ENCODE measurements at regions not wholly inside any gene's neighbourhood (a gene's known extent, or its start where the extent isn't known, plus 50 kb on each side); places are given as distances from the start of the nearest gene placed in this dataset.

DNA sequence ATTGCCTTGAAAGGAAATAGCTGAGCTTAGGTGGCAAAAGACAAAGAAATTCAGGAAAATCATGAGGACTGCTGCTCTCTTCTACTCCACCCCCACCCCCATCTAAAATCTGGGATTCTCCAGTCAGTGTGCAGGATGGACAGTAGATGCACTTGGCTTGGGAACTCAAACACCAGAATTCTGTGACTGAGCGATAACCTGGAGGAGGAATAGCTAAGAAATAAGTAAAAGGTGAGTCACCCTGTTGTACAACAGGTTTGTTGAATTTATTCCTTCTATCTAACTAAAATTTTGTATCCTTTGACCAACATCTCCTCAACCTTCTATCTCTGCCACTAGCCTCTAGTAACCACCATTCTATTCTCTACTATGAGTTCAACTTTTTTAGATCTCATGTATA lies 1029.9 kb upstream of the ACVR2A start:
- no peak for DNase-seq (ENCODE audit: low read depth in 3 of 3)

DNA sequence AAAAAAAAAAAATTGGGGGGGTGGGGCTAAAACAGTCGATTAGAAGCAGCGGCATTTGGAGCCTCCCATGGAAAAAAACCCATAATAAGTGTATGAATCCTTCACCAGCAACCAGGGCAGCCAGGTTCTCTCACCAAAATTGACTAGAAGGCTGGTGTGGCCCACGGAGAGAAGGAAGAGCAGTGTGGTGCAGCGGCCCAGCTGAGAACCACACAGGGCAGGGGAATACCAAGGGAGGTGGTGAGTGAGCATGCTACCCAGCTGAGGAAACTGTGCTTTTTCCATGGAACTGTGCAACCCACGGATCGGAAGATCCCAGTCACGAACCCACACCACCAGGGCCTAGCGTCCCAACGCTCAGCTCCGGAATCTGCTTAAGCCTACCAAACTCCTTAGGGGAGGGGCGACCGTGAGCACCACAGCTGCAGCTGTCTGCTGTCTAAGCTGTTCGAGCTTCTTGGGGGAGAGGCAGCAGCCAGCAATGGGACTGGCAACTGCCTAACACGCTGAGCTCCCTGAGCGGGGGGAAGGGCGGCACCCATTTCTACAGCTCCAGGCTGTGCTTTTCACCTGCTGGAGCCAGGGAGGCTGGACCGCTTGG lies 1037.2 kb upstream of the ACVR2A start:
- DNase-seq (ENCODE audit: low read depth in 3 of 3), result no peak

DNA sequence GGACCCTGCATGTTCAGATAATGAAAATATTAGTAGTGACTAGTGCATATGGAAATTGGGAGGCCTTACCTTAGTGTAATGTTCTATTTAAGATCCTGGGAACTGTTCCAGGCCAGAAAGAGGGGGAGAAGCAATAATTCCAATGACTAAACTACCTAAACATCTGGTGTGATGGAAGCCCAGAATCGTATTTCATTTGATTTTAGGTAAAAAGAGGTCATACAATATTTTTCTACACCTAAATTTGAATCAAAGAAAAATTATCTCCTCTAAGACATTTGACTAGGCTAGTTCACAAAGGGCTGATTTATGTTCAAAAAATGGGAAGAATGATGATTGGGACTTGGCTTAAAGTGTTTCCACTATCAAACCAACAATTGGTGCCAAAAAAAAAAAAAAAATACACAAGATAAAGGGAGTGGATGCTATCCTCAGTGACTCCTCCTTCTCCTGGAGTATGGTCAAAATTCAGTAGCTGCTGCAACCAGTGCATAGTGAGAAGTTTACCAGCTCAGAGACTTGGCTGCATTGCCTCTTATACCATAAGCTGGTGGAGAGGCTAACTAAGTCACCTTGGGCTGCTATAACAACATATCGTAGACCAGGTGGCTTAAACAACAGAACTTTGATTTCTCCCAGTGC lies 1038.3 kb upstream of the ACVR2A start:
- DNase-seq (ENCODE audit: low read depth in 3 of 3), result no peak

DNA sequence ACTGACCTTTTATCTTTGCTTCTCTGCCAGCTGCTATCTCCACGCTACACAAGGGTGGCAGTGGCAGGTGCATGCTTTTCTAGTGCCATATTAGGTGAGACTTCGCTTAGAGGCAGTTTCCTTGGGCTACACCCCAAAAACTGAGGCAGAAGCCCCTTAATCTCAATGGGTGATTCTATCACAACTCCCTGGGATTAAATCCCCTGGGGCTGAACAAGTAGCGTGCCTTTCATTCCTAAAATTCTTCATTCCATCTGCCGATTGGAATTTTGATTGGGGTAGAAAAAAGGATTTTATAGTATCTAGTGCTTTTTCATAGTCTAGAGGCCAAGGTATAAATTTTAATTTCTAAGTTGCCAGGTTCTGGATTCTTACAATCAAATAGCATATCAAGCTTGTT lies 1040.5 kb upstream of the ACVR2A start:
- DNase-seq (ENCODE audit: low read depth in 3 of 3), result no peak

DNA sequence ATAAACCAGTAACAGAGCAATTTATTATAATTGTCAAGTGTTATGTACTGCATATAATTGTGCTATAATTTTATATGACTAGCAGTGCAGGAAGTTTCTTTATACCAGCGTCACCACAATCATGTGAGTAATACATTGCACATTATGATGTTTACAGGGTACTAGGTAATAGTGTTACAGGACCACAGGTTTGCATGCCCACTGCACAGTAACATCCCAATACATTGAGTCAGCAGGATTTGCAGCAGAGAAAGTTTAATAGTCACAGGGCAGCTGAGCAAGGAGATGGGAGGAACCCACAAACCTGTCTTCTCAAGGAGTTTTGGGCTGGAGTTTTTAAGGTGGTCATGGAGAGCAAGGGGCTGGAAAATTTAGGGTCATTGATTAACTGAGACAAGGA lies 1042.9 kb upstream of the ACVR2A start:
- DNase-seq (ENCODE audit: low read depth in 3 of 3), result no peak

DNA sequence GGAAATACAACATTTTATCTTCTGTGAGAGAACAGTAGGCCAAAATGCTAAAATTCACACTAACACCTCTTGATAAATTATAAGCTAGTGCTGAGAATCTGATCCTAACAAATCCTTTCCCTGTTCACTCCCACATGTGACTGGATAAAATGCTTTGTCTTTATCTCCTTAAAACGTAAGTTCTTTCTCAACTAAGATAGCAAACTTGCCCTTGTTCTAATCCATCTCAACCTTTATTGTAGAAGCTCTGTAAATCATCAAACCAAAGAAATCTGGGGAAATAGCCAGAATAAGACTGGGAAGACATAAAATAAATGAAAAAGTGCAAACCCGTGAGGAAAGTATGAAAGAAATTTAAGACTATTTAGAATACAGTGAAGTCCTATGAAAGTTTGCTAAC lies 1058.4 kb upstream of the ACVR2A start:
- DNase-seq (ENCODE audit: low read depth in 3 of 3), result no peak

DNA sequence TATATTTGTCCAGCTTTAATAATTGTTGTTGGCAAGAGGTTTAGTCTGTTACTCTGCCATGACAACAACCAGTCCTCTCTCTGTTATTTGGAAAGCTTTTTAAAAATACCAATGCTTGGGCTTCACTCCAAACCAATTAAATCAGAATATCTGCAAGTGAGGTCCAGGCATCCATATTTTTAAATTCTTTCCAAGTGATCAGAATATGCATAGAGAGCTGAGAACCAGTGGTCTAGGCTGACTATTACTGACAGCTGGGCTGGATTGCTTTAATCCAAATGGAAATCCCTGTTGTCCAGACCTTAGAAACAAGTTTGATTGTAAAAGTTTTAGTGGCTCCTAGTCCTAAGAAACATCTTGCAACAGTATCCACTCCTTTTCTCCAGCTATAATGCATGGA lies 1059.7 kb upstream of the ACVR2A start:
- DNase-seq (ENCODE audit: low read depth in 3 of 3), result no peak

DNA sequence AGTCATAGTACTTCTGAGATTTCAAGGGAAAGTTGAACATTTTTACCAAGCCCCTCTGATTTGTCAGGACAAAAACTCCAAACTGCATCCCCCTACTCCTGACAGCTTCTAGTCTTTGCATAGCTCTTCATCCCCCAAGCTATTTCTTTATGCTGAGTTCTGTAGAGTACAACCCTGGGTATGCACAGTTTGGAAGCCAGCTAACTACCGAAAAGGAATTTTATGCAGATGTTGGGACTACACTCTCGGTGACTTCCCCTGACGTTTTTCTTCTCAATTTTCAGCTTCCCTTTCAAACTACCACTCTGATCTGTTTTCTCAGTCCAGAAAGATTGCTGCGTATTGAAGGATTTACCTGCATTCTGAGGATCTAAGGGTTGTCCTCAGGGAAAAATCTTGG lies 1060.2 kb upstream of the ACVR2A start:
- DNase-seq (ENCODE audit: low read depth in 3 of 3), result no peak

DNA sequence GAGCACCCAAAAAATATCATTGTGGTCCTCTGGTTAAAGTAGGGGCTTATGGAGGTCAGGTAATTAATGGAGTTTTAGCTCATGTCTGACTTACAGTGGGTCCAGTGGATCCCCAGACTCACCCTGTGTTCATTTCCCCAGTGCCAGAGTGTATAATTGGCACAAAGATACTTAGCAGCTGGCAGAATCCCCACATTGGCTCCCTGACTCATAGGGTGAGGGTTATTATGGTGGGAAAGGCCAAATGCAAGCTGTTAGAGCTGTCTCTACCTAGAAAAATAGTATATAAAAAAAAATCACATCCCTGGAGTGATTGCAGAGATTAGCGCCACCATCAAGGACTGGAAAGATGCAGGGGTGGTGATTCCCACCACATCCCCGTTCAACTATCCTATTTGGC lies 1067.6 kb upstream of the ACVR2A start:
- no peak for DNase-seq (ENCODE audit: low read depth in 3 of 3)

DNA sequence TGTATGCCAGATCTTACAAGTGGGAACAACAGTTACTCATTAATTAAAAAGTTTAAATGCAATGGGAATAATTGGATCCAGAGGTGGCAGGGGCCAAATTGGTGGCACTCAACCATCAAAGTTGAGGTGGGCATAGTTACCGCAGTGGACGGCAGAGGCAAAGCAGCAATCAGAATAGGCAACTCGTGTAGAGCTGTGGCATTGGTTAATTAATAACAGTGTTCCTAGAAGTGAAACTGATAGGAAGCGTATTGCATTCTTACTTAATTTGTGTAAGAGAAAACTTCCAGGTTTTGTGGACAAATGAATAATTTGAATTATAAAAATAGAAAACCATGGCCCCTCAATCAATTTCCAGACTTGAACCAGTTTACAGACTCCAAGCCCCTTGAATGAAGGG lies 1068.2 kb upstream of the ACVR2A start:
- no peak for DNase-seq (ENCODE audit: low read depth in 3 of 3)

DNA sequence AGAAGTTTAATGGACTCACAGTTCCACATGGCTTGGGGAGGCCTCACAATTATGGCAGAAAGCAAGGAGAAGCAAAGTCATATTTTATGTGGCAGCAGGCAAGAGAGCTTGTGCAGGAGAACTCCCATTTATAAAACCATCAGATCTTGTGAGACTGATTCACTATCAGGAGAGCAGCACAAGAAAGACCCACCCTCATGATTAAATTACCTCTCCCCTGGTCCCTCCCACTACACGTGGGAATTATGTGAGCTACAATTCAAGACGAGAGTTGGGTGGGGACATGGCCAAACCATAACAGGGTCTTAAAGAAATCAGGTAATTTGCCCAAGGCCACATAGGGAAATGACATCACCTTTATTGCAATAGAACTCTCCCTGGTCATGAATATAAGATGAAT lies 1073.3 kb upstream of the ACVR2A start:
- DNase-seq (ENCODE audit: low read depth in 3 of 3), result no peak

DNA sequence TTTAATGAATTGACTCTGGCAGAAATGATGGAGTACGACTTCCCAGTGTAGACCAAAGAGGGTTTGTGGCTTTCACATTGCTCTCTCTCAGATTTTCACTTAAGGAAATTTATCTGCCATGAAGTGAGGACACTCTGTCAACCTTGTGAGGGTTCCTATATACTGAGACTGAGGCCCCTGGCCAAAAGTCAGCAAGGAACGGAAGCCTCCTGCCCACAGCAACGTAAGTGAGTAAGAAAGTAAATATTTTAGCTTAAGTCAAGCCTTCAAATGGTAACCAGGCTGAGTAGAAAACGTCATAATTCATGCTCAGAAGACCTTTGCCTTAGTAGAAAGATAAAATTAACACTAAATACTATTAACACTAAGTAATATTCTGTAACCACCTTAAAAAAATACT lies 1080.5 kb upstream of the ACVR2A start:
- DNase-seq (ENCODE audit: low read depth in 3 of 3), result no peak

DNA sequence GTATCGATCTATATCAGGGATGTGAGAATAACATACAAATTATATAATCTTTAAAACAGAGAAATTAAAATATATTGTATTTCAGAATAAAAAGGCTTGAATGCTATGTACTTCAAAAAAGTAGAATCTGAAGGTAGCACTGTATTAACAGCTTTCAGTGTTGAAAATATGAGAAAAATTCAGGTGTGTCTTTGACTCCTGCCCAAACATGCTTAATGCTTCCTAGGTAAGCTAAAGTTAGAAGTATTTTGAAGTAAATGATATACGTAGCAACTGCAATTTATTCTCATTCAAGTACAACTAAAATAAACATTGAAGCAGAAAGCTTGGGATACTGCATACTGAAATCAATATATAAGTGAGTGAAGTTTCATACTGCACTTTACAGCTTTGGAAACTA lies 1082.0 kb upstream of the ACVR2A start:
- DNase-seq (ENCODE audit: low read depth in 3 of 3), result no peak

DNA sequence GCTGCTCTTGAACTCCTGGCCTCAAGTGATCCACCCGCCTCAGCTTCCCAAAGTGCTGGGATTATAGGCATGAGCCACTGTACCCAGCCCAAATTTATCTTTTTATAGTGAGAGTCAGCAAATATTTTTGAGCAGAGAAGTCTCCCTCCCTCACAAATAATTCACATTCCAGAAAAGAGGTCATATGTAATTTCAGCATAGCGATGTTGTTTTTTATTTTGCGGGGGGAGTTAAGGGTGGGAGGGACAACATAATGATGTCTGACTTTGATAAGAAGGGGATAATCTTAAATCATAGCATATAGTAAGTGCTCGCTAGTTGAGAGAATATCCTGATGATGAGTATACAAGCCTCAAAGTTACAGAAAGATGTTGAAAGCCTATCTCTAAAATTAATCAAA lies 1090.2 kb upstream of the ACVR2A start:
- no peak for DNase-seq (ENCODE audit: low read depth in 3 of 3)

DNA sequence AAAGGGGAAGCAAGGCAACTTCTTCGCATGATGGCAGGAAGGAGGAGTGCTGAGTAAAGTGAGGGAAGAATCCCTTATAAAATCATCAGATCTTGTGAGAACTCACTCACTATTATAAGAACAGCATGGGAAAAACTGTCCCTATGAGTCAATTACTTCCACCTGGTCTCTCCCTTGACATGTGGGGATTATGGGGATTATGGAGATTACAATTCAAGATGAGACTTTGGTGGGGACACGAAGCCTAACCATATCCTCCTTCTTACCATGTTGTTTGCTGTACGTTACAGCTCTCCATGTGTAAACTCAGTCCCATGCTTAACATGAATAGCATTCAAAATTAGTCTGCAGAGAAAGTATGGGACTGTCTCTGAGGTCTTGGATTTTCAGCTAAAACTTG lies 1096.8 kb upstream of the ACVR2A start:
- DNase-seq (ENCODE audit: low read depth in 3 of 3), result no peak

DNA sequence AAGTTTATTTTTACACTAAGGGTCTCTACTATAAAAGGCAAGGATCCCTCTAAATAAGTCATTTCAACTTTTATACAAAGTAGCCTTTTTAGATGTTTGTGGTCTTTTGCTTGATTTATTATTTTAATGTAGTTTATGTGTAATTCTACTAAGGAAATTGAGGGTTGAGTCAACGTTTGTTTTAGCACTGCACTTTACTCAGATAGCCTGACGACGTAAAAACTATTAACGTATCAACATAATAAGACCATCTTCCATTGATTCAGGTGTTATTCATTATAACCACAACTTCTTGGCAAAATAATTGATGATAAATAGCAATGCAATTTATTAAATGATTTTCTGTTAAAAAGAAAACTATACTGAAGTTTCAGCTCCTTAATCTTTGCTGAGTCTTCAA lies 1103.6 kb upstream of the ACVR2A start:
- no peak for DNase-seq (ENCODE audit: low read depth in 3 of 3)

DNA sequence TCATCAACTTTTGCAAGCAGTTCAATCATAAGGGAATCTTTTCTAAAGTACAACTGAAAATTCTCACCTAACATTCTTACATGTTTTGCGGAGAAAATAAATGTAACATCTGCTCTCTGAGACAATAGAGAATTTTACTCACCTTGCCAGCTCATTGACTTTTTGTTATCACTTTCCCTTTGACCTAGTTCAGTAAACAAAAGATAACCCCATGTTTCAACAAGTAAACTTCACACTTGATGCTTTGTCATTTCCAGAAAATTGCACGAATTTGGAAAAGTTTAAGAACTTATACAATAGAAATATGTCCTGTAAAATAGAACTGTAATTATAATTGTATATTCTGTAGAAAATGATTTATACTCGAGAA lies 1110.0 kb upstream of the ACVR2A start:
- no peak for DNase-seq (ENCODE audit: low read depth in 3 of 3)

DNA sequence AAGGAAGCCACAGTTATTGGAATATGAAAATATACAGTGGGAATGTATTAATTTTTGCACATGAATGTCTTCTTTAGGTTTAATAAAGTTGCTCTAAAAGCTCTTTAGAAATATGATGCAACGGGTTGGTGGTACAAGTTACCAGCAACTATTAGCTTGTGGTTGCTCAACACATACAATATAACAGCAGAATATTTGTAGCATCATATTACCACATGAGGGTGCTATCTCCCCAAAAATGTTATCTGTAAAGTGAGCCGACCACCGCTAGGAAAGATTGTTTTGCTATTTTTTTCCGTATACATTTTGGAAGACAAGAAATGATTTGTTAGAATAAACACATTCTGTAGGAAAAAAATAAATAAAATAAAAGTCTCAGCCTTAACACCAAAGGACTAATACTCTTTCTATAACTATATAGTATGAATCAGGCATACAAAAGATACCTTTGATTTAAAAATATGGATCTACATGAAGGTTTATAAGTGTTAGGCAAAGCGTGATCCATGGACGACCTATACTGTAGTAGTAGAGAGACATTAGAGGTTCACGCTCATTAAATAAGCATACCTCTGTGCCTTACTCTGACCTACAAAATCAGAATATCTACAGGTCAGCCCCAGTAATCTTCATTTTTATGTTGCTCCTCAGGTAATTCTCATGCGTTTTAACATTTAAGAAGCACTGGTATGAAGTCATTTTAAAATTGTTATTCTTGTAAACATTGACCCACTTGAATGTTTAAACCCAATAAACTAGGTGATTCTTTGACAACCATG lies 1110.6 kb upstream of the ACVR2A start:
- no peak for DNase-seq (ENCODE audit: low read depth in 3 of 3)

DNA sequence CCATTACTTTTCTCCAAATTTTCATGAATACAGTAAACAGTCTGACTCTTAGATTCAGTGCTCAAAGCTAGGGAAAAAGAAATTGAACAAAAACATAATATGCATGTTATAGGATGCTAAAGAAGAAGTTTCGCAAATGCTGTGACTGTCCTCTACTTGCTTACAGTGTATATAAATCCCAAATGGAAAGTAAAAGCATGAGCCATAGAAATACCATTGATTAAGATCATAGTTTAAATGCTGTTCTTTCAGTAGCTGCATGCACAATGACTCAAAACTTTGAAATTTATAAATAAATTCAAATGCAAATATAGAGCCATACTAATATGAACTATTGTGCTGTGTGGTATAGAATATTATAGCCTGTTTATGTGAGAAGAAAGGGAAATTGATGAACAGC lies 1113.9 kb upstream of the ACVR2A start:
- DNase-seq (ENCODE audit: low read depth in 3 of 3), result no peak

DNA sequence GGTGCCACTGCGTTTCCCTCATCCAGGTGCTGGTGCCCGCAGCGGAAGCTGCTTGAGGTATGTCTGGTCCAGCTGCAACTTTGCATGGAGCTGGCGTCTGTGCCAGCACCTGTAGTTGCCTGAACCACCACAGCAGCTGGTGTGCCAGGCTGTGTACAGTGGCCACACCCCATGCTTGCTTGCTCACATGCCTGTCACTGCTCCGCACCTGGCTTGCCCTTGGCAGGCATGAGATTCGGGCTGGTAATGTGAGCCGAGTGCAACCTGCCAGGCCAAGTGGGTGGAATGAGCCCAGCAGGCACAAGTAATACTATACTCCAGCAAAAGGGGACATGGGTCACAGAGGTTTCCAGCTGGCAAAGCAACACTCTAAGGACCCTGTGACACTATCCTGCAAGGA lies 1123.3 kb upstream of the ACVR2A start:
- no peak for DNase-seq (ENCODE audit: low read depth in 3 of 3)

DNA sequence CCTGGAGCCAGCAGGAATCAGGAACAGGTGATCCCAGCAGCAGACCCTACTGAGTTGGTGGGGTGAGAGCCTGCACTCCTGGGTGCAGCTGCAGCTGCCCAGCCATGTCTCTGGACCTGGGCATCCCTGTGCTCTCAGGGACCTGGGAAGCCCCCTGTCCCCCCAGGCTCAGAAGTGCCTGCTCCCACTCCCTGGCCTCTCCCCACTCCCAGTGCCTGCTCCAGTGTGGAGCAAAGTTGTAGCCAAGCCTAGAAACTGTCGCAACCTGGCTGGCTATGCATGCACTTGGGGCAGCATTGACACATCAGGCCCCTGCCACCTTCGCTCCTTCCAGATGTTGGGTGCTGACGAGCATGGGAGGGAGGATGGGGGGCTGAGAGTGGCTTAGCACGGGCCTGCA lies 1124.7 kb upstream of the ACVR2A start:
- no peak for DNase-seq (ENCODE audit: low read depth in 3 of 3)

DNA sequence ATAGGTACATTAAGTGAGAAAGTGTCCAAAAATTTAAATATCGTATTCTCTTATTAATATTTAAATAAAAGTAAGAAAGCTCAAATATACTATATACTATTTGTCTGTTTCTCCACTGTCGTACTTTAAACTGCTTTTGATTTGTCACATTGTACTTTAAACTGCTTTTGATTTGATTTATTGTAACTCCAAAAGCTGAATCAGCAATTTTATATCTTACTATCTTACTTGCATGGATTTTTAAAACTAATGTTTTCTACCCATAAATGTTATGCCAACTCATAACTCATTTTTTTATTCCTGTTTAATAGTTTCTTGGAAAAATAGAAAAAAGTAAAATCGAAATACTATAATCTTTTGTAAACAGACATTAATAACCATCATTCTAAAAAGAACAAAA lies 1128.2 kb upstream of the ACVR2A start:
- no peak for DNase-seq (ENCODE audit: low read depth in 3 of 3)

DNA sequence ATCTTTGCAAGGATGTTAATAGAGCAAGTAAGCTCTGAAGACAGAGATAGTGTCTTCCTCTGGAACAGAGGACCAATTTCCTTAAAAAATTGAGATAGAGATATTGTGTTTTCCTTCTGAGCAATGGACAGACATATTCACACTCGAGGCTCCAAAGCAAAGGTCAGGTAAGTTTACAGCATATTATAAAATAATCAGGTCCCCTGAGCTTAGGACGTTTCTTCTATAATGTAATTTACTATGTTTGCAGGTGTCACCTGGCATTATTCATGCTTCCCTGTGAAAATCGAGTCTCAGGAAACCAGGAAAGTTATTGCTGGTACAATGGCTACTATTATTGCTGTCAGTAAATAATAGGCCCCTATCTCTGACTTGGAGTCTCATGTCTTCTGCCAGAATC lies 1135.8 kb upstream of the ACVR2A start:
- no peak for DNase-seq (ENCODE audit: low read depth in 3 of 3)

DNA sequence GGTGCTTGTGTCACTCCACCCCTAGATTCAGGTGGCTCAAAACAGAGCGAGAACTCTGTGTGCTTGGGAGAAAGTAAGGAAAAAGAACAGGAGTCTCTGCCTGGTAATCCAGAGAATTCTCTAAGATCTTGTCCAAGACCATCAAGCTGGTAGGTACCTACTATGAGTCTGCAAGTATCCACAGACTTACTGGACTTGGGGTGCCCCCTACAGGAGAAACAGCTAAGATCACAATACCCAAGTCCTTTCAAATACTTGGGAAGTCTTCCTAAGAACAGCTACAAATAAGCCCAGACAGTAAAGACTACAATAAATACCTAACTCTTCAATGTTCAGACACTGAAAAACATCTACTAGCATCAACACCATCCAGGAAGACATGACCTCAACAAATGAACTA lies 1143.6 kb upstream of the ACVR2A start:
- DNase-seq (ENCODE audit: low read depth in 3 of 3), result no peak
